ENCODE measurements at regions not wholly inside any gene's neighbourhood (a gene's known extent, or its start where the extent isn't known, plus 50 kb on each side); places are given as distances from the start of the nearest gene placed in this dataset.

GRCh38 chr1:79726911-79727310 is 720.4 kb upstream of the ADGRL4 start:
- Histone ChIP-seq H3K9me3 (no peaks in the 10 kb centered on the region), H3K27ac (peak overlapping the region in 3 of 4 donors; percentile 23 to 65 (median 33)), H3K4me1 (no peaks in the 10 kb centered on the region), H3K27me3 (no peaks in the 10 kb centered on the region), H3K36me3 (no peaks in the 10 kb centered on the region), H3K4me3 (no peak overlapping the region)
- DNase-seq, result no peak
- intact Hi-C loops (cut with DNase I), result no loop called here
- WGBS, 2 donors, result 66 to 73% methylated on average over 2 of the region's 2 CpGs
- TF ChIP-seq, protein P1, sequence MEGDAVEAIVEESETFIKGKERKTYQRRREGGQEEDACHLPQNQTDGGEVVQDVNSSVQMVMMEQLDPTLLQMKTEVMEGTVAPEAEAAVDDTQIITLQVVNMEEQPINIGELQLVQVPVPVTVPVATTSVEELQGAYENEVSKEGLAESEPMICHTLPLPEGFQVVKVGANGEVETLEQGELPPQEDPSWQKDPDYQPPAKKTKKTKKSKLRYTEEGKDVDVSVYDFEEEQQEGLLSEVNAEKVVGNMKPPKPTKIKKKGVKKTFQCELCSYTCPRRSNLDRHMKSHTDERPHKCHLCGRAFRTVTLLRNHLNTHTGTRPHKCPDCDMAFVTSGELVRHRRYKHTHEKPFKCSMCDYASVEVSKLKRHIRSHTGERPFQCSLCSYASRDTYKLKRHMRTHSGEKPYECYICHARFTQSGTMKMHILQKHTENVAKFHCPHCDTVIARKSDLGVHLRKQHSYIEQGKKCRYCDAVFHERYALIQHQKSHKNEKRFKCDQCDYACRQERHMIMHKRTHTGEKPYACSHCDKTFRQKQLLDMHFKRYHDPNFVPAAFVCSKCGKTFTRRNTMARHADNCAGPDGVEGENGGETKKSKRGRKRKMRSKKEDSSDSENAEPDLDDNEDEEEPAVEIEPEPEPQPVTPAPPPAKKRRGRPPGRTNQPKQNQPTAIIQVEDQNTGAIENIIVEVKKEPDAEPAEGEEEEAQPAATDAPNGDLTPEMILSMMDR (IDR thresholded peaks at IDR 0.05), result no peak
- TF ChIP-seq POLR2AphosphoS5 (IDR thresholded peaks at IDR 0.05), result no peak
- TF ChIP-seq EP300 (IDR thresholded peaks at IDR 0.05), result no peak
- no peak for TF ChIP-seq POLR2A (IDR thresholded peaks at IDR 0.05)

GRCh38 chr1:79726321-79726720 is 719.8 kb upstream of the ADGRL4 start:
- no peaks in the 10 kb centered on the region for H3K4me1 ChIP-seq
- intact Hi-C loops (cut with DNase I), result no loop called here
- no peaks in the 10 kb centered on the region for H3K9me3 ChIP-seq
- no peaks in the 10 kb centered on the region for H3K36me3 ChIP-seq
- H3K27ac ChIP-seq, result peak overlapping the region in 3 of 4 donors; percentile 23 to 65 (median 33)
- no peak for DNase-seq
- H3K27me3 ChIP-seq, result no peaks in the 10 kb centered on the region
- H3K4me3 ChIP-seq, result no peak overlapping the region
- no peak for TF ChIP-seq POLR2AphosphoS5 (IDR thresholded peaks at IDR 0.05)
- TF ChIP-seq EP300 (IDR thresholded peaks at IDR 0.05), result no peak
- 54 to 62% methylated on average over 2 of the region's 2 CpGs for WGBS, 2 donors

- no peaks in the 10 kb centered on the region for H3K9me3 ChIP-seq
- no peak overlapping the region for H3K27ac ChIP-seq
- intact Hi-C loops (cut with DNase I), result no loop called here
- no peaks in the 10 kb centered on the region for H3K36me3 ChIP-seq
- TF ChIP-seq, protein P1 (IDR thresholded peaks at IDR 0.05), result no peak
- TF ChIP-seq POLR2A (IDR thresholded peaks at IDR 0.05), result no peak
- TF ChIP-seq EP300 (IDR thresholded peaks at IDR 0.05), result no peak
- no peak for TF ChIP-seq POLR2AphosphoS5 (IDR thresholded peaks at IDR 0.05)
- H3K4me3 ChIP-seq, result no peak overlapping the region
- DNase-seq, result no peak
- H3K4me1 ChIP-seq, result peaks cover 0 to 14% (median 0%) of the 10 kb centered on the region in 4 donors
- no peaks in the 10 kb centered on the region for H3K27me3 ChIP-seq
Observed at GRCh38 chr1:79716447-79716846, 709.9 kb upstream of the ADGRL4 start.

DNA sequence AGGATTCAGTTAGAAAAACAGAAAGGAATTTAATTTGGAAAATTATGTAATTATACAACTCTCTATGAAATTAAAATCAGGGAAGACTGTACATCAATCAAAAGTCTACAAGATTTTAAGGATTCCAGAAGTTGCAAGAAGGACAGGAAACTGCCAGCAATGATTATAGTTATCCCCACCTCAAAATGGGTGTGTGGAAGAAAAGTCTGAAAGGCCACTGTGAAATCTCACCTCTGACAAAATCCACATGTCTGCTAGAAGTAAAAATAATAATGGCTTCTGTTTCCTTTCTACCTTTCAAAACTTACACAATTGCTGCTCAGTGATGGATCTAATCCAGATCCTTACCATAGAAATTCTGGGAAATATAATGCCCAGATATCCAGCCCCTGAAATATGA is 708.1 kb upstream of the ADGRL4 start:
- intact Hi-C loops (cut with DNase I), result no loop called here
- no peaks in the 10 kb centered on the region for H3K36me3 ChIP-seq
- DNase-seq, result no peak

GRCh38 chr1:79711001-79711431 is 704.5 kb upstream of the ADGRL4 start:
- DNase-seq, result no peak
- Histone ChIP-seq H3K27me3 (no peaks in the 10 kb centered on the region), H3K27ac (no peak overlapping the region), H3K4me1 (peaks cover 0 to 8% (median 0%) of the 10 kb centered on the region in 4 donors), H3K36me3 (no peaks in the 10 kb centered on the region), H3K9me3 (no peaks in the 10 kb centered on the region), H3K4me3 (no peak overlapping the region)
- TF ChIP-seq POLR2A (IDR thresholded peaks at IDR 0.05), result no peak
- no peak for TF ChIP-seq POLR2AphosphoS5 (IDR thresholded peaks at IDR 0.05)
- TF ChIP-seq EP300 (IDR thresholded peaks at IDR 0.05), result no peak
- TF ChIP-seq, protein P1 (IDR thresholded peaks at IDR 0.05), result no peak
- intact Hi-C loops (cut with DNase I), result no loop called here
- 56% methylated on average over 3 of the region's 3 CpGs for WGBS, 2 donors

More for the DNA sequence above, 708.1 kb upstream of the ADGRL4 start:
- Histone ChIP-seq H3K4me3 (no peak overlapping the region), H3K4me1 (peaks cover 0 to 14% (median 0%) of the 10 kb centered on the region in 4 donors), H3K27ac (no peak overlapping the region), H3K27me3 (no peaks in the 10 kb centered on the region), H3K9me3 (no peaks in the 10 kb centered on the region)
- no peak for TF ChIP-seq EP300 (IDR thresholded peaks at IDR 0.05)
- TF ChIP-seq, protein P1 (IDR thresholded peaks at IDR 0.05), result no peak
- TF ChIP-seq POLR2AphosphoS5 (IDR thresholded peaks at IDR 0.05), result no peak
- TF ChIP-seq POLR2A (IDR thresholded peaks at IDR 0.05), result no peak

Data from sigmoid colon (tissue), 6 donors.